Neural cell (in vitro differentiated cells): ENCODE measurements at regions not wholly inside any gene's neighbourhood (a gene's known extent, or its start where the extent isn't known, plus 50 kb on each side); places are given as distances from the start of the nearest gene placed in this dataset.

ENCODE experiments used
- H2AFZ ChIP-seq: fragments of 200-600, 300-800 bp; sonication (generic), shearing (Covaris generic); 2 replicates; pipeline ENCODE4 v1.6.0; 2014; ENCODE audit warnings: low read depth, mild to moderate bottlenecking, antibody characterized with exemption, low read length, moderate library complexity
- H3F3A ChIP-seq: fragments of 200-600 bp; shearing (Covaris generic); 2 replicates; pipeline ENCODE4 v1.6.1; 2016; ENCODE audit warnings: mild to moderate bottlenecking, moderate library complexity, mixed read lengths, antibody characterized with exemption, low read length; ENCODE audit not compliant: insufficient read depth, poor library complexity, severe bottlenecking
- H3K27ac ChIP-seq: fragments of 200-600, 300-800 bp; sonication (generic), shearing (Covaris generic); 2 replicates; pipeline ENCODE4 v1.5.1; 2014; ENCODE audit warnings: mild to moderate bottlenecking, low read length, moderate library complexity
- H3K27me3 ChIP-seq: fragments of 300-800, 200-600 bp; sonication (generic), shearing (Covaris generic); 2 replicates; pipeline ENCODE4 v1.6.0; 2014; ENCODE audit warnings: mild to moderate bottlenecking, low read depth, low read length, moderate library complexity; ENCODE audit not compliant: insufficient read depth
- H3K36me3 ChIP-seq: fragments of 300-800, 200-600 bp; sonication (generic), shearing (Covaris generic); 2 replicates; pipeline ENCODE4 v1.5.1; 2014; ENCODE audit warnings: mild to moderate bottlenecking, antibody characterized with exemption, low read length, moderate library complexity; ENCODE audit not compliant: insufficient read depth
- H3K4me2 ChIP-seq: fragments of 300-800, 200-600 bp; sonication (generic), shearing (Covaris generic); 2 replicates; pipeline ENCODE4 v1.6.0; 2014; ENCODE audit warnings: mild to moderate bottlenecking, low read length
- H3K4me3 ChIP-seq: fragments of 300-800, 200-600 bp; sonication (generic), shearing (Covaris generic); 2 replicates; pipeline ENCODE4 v1.5.1; 2014; ENCODE audit warnings: mild to moderate bottlenecking, low read length, moderate library complexity
- H3K79me2 ChIP-seq: fragments of 200-600 bp; shearing (Covaris generic); replicated peaks from 2 replicates; pipeline ENCODE4 v1.6.0; 2014; ENCODE audit warnings: mild to moderate bottlenecking, low read length, moderate library complexity; ENCODE audit not compliant: insufficient read depth
- H3K9ac ChIP-seq: fragments of 300-800, 200-600 bp; sonication (generic), shearing (Covaris generic); 2 replicates; pipeline ENCODE4 v1.6.1; 2016; ENCODE audit warnings: mild to moderate bottlenecking, low read length, mixed read lengths
- H3K9me2 ChIP-seq: fragments of 200-600 bp; shearing (Covaris generic); 2 replicates; pipeline ENCODE4 v1.6.1; 2016; ENCODE audit warnings: mild to moderate bottlenecking, low read length, mixed read lengths; ENCODE audit not compliant: insufficient read depth
- H3K9me3 ChIP-seq: fragments of 200-600, 300-800 bp; sonication (generic), shearing (Covaris generic); 2 replicates; pipeline ENCODE4 v1.6.1; 2016; ENCODE audit warnings: mild to moderate bottlenecking, mixed run types, low read length, moderate library complexity, mixed read lengths
- H4K20me1 ChIP-seq: fragments of 200-600 bp; shearing (Covaris generic); 2 replicates; pipeline ENCODE4 v1.6.1; 2016; ENCODE audit warnings: mild to moderate bottlenecking, mixed run types; ENCODE audit not compliant: insufficient read depth
- EP300 ChIP-seq: fragments of 450-650 bp; conservative IDR thresholded peaks from 2 replicates; pipeline ENCODE4 v1.6.1; 2014; ENCODE audit warnings: antibody characterized with exemption, mild to moderate bottlenecking, moderate library complexity; ENCODE audit not compliant: poor library complexity, severe bottlenecking
- EZH2 ChIP-seq: fragments of 200-600, 300-800 bp; shearing (Covaris generic), sonication (generic); IDR thresholded peaks from 2 replicates; pipeline ENCODE4 v1.6.1; 2014; ENCODE audit warnings: antibody characterized with exemption, low read length, borderline replicate concordance, mild to moderate bottlenecking; ENCODE audit not compliant: insufficient read depth, poor library complexity, severe bottlenecking
- MXI1 ChIP-seq: fragments of 450-650 bp; conservative IDR thresholded peaks from 2 replicates; pipeline ENCODE4 v1.6.1; 2014; ENCODE audit warnings: antibody characterized with exemption, mild to moderate bottlenecking; ENCODE audit not compliant: poor library complexity, severe bottlenecking
- POLR2AphosphoS5 ChIP-seq: IDR thresholded peaks from 2 replicates; pipeline ENCODE4 v1.6.1; 2012
- RAD21 ChIP-seq: fragments of 450-650 bp; conservative IDR thresholded peaks from 2 replicates; pipeline ENCODE4 v1.6.1; 2014; ENCODE audit warnings: antibody characterized with exemption, mild to moderate bottlenecking, moderate library complexity
- SMC3 ChIP-seq: fragments of 450-650 bp; conservative IDR thresholded peaks from 2 replicates; pipeline ENCODE4 v1.6.1; 2014; ENCODE audit warnings: antibody characterized with exemption, mild to moderate bottlenecking, moderate library complexity; ENCODE audit not compliant: poor library complexity
- TAF1 ChIP-seq: IDR thresholded peaks from 2 replicates; pipeline ENCODE4 v1.6.1; 2012; ENCODE audit warnings: low read depth
- TF ChIP-seq, protein P1 (sequence below): IDR thresholded peaks from 2 replicates; pipeline ENCODE4 v1.6.1; 2012; ENCODE audit warnings: borderline replicate concordance
- TF ChIP-seq, protein P2 (sequence below): fragments of 450-650 bp; IDR thresholded peaks from 2 replicates; pipeline ENCODE4 v1.5.1; 2014; ENCODE audit warnings: antibody characterized with exemption, mild to moderate bottlenecking, moderate library complexity; ENCODE audit not compliant: poor library complexity, severe bottlenecking

- Histone ChIP-seq H3K79me2 (no peaks in the 10 kb centered on the region), H4K20me1 (no peaks in the 10 kb centered on the region), H3K9me2 (no peaks in the 10 kb centered on the region), H3F3A (no peaks in the 10 kb centered on the region), H3K36me3 (no peaks in the 10 kb centered on the region), H3K4me3 (no peak overlapping the region), H3K4me2 (no peak overlapping the region), H3K27ac (no peak overlapping the region), H3K27me3 (no peaks in the 10 kb centered on the region), H3K9me3 (no peaks in the 10 kb centered on the region), H2AFZ (no peak overlapping the region), H3K9ac (no peak overlapping the region)
- TF ChIP-seq EP300 (no peak), MXI1 (no peak), TAF1 (no peak), EZH2 (no peak), RAD21 (no peak)
- TF ChIP-seq, protein P1, sequence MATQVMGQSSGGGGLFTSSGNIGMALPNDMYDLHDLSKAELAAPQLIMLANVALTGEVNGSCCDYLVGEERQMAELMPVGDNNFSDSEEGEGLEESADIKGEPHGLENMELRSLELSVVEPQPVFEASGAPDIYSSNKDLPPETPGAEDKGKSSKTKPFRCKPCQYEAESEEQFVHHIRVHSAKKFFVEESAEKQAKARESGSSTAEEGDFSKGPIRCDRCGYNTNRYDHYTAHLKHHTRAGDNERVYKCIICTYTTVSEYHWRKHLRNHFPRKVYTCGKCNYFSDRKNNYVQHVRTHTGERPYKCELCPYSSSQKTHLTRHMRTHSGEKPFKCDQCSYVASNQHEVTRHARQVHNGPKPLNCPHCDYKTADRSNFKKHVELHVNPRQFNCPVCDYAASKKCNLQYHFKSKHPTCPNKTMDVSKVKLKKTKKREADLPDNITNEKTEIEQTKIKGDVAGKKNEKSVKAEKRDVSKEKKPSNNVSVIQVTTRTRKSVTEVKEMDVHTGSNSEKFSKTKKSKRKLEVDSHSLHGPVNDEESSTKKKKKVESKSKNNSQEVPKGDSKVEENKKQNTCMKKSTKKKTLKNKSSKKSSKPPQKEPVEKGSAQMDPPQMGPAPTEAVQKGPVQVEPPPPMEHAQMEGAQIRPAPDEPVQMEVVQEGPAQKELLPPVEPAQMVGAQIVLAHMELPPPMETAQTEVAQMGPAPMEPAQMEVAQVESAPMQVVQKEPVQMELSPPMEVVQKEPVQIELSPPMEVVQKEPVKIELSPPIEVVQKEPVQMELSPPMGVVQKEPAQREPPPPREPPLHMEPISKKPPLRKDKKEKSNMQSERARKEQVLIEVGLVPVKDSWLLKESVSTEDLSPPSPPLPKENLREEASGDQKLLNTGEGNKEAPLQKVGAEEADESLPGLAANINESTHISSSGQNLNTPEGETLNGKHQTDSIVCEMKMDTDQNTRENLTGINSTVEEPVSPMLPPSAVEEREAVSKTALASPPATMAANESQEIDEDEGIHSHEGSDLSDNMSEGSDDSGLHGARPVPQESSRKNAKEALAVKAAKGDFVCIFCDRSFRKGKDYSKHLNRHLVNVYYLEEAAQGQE: no peak
- TF ChIP-seq, protein P2, sequence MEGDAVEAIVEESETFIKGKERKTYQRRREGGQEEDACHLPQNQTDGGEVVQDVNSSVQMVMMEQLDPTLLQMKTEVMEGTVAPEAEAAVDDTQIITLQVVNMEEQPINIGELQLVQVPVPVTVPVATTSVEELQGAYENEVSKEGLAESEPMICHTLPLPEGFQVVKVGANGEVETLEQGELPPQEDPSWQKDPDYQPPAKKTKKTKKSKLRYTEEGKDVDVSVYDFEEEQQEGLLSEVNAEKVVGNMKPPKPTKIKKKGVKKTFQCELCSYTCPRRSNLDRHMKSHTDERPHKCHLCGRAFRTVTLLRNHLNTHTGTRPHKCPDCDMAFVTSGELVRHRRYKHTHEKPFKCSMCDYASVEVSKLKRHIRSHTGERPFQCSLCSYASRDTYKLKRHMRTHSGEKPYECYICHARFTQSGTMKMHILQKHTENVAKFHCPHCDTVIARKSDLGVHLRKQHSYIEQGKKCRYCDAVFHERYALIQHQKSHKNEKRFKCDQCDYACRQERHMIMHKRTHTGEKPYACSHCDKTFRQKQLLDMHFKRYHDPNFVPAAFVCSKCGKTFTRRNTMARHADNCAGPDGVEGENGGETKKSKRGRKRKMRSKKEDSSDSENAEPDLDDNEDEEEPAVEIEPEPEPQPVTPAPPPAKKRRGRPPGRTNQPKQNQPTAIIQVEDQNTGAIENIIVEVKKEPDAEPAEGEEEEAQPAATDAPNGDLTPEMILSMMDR: no peak
Observed at GRCh38 chrX:6640727-6641126, 105.8 kb upstream of the VCX3A start.

GRCh38 chrX:6614506-6614905, 79.6 kb upstream of the VCX3A start:
- Histone ChIP-seq H3K36me3 (no peaks in the 10 kb centered on the region), H3K27me3 (no peaks in the 10 kb centered on the region), H3K4me2 (no peak overlapping the region), H3K9me3 (no peaks in the 10 kb centered on the region), H3F3A (no peaks in the 10 kb centered on the region), H3K9ac (no peak overlapping the region), H3K79me2 (no peaks in the 10 kb centered on the region), H2AFZ (no peak overlapping the region), H3K27ac (no peak overlapping the region), H3K9me2 (no peaks in the 10 kb centered on the region), H4K20me1 (no peaks in the 10 kb centered on the region), H3K4me3 (no peak overlapping the region)
- no peak for TF ChIP-seq SMC3
- no peak for TF ChIP-seq TAF1
- TF ChIP-seq, protein P2: no peak
- TF ChIP-seq POLR2AphosphoS5: no peak
- TF ChIP-seq MXI1: no peak
- TF ChIP-seq EZH2: no peak
- no peak for TF ChIP-seq RAD21
- TF ChIP-seq, protein P1: no peak
- no peak for TF ChIP-seq EP300
